HCT116 (cell line): ENCODE measurements at regions not wholly inside any gene's neighbourhood (a gene's known extent, or its start where the extent isn't known, plus 50 kb on each side); places are given as distances from the start of the nearest gene placed in this dataset.

Experiments
- EZH2 ChIP-seq: fragments of 200-600 bp; sonication (generic); IDR thresholded peaks from 2 replicates; pipeline ENCODE4 v1.6.1; 2017; ENCODE audit warnings: antibody characterized with exemption, mixed run types
- POLR2A ChIP-seq: IDR thresholded peaks from 2 replicates; pipeline ENCODE4 v1.7.0; 2011; ENCODE audit warnings: borderline replicate concordance; ENCODE audit not compliant: insufficient read depth, insufficient read length; ENCODE audit errors: extremely low read depth
- REST ChIP-seq: IDR thresholded peaks from 2 replicates; pipeline ENCODE4 v1.6.1; 2012; ENCODE audit warnings: low read depth
- SP1 ChIP-seq: IDR thresholded peaks from 2 replicates; pipeline ENCODE4 v1.6.1; 2012; ENCODE audit warnings: low read depth
- SRF ChIP-seq: IDR thresholded peaks from 2 replicates; pipeline ENCODE4 v1.6.1; 2012; ENCODE audit warnings: low read depth
- TF ChIP-seq, protein P1 (sequence below), 3 experiments: fragments of 200-600 bp in 1 of 3; sonication (generic) in 1 of 3; IDR thresholded peaks in 2 of 3; conservative IDR thresholded peaks in 1 of 3; 2 replicates each; pipeline ENCODE4 v1.5.1; 2012 to 2017; ENCODE audit warnings: low read depth in 2 of 3, low read length in 2 of 3, antibody characterized with exemption in 1 of 3, borderline replicate concordance in 1 of 3, control low read depth in 1 of 3, mild to moderate bottlenecking in 1 of 3, mixed read lengths in 1 of 3, mixed run types in 1 of 3, moderate library complexity in 1 of 3; ENCODE audit not compliant: insufficient read depth in 1 of 3
- TF ChIP-seq, protein P2 (sequence below): IDR thresholded peaks from 2 replicates; pipeline ENCODE4 v1.6.1; 2011; ENCODE audit warnings: mild to moderate bottlenecking, low read length, moderate library complexity; ENCODE audit not compliant: insufficient replicate concordance; ENCODE audit errors: extremely low read depth

DNA sequence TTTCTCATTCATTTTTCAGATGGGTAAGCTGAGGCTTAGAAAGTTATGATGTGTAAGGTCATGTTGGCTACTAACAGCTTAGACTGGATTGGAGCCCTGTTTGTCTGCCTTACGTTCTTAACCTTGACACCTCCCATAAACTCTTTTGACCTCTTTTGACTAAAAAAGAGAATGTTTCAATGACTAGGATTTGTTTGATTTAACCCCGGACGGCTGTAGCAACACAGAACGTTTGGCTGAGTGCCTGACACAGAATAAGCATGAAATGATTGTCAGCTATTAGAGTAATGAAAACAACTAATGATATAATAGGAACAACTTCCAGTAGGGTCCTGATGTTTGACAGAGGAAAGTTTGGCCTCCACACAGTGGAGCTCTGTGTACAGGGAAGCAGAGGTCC lies 83.3 kb upstream of the PDZD8 start:
- TF ChIP-seq SP1 (no peak), EZH2 (no peak), POLR2A (no peak), SRF (no peak), REST (no peak)
- TF ChIP-seq, protein P1, sequence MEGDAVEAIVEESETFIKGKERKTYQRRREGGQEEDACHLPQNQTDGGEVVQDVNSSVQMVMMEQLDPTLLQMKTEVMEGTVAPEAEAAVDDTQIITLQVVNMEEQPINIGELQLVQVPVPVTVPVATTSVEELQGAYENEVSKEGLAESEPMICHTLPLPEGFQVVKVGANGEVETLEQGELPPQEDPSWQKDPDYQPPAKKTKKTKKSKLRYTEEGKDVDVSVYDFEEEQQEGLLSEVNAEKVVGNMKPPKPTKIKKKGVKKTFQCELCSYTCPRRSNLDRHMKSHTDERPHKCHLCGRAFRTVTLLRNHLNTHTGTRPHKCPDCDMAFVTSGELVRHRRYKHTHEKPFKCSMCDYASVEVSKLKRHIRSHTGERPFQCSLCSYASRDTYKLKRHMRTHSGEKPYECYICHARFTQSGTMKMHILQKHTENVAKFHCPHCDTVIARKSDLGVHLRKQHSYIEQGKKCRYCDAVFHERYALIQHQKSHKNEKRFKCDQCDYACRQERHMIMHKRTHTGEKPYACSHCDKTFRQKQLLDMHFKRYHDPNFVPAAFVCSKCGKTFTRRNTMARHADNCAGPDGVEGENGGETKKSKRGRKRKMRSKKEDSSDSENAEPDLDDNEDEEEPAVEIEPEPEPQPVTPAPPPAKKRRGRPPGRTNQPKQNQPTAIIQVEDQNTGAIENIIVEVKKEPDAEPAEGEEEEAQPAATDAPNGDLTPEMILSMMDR (IDR thresholded peaks at IDR 0.05 in 2 of 3, conservative IDR thresholded peaks at IDR 0.05 in 1 of 3; ENCODE audit: borderline replicate concordance in 1 of 3, insufficient read depth in 1 of 3, low read depth in 2 of 3, low read length in 2 of 3) = no peak
- TF ChIP-seq, protein P2, sequence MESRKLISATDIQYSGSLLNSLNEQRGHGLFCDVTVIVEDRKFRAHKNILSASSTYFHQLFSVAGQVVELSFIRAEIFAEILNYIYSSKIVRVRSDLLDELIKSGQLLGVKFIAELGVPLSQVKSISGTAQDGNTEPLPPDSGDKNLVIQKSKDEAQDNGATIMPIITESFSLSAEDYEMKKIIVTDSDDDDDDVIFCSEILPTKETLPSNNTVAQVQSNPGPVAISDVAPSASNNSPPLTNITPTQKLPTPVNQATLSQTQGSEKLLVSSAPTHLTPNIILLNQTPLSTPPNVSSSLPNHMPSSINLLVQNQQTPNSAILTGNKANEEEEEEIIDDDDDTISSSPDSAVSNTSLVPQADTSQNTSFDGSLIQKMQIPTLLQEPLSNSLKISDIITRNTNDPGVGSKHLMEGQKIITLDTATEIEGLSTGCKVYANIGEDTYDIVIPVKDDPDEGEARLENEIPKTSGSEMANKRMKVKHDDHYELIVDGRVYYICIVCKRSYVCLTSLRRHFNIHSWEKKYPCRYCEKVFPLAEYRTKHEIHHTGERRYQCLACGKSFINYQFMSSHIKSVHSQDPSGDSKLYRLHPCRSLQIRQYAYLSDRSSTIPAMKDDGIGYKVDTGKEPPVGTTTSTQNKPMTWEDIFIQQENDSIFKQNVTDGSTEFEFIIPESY = no peak
